ENCODE measurements at regions not wholly inside any gene's neighbourhood (a gene's known extent, or its start where the extent isn't known, plus 50 kb on each side); places are given as distances from the start of the nearest gene placed in this dataset.

DNA sequence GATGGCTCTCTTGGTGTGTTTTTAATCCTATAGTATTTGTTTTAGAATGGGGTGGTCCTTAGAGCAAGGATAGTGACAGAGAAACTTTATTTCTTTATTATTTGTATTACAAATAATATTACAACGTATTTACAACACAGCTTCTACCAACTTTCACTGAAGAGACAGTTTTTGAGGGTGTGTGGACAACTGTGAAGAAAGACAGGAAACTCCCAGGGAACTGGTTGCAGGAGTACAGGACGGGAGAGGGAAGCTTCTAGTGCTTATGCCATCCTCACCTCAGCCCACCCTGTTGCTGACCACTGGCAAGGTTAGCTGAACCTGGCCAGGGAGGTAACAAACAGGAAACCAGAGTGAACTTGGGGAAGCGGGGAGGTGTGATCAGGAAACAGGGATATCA, 251.7 kb downstream of the BCL11A start:
- POLR2A ChIA-PET = no interaction called here
- no peak overlapping the region for H2AFZ ChIP-seq (ENCODE audit: control insufficient read depth, low read depth, low read length)
- CTCF ChIA-PET = interaction anchor here (0.6 kb wide), 1 partner anchor 281 kb away, joined by 3 read pairs; no protein-coding TSS in a partner anchor
- H3K9me3 ChIP-seq (replicated peaks; ENCODE audit: control insufficient read depth, insufficient read depth, low read length) = no peaks in the 10 kb centered on the region; the same call in 2 of the 3 replicates
- H3K27ac ChIP-seq (ENCODE audit: control insufficient read depth, insufficient read depth) = no peak overlapping the region
- no peak overlapping the region for H3K4me2 ChIP-seq (ENCODE audit: control insufficient read depth, insufficient read depth)
- no peak for FAIRE-seq
- H3K27me3 ChIP-seq (replicated peaks in 1 of 2; ENCODE audit: control insufficient read depth in 2 of 2, insufficient read depth in 2 of 2, low read length in 1 of 2) = no peaks in the 10 kb centered on the region
- H4K20me1 ChIP-seq (ENCODE audit: control insufficient read depth, insufficient read depth) = no peaks in the 10 kb centered on the region
- RAD21 ChIA-PET (ENCODE audit: unreplicated experiment) = interaction anchor here (1.0 kb wide), 1 partner anchor 11 kb away, joined by 4 read pairs; no protein-coding TSS in a partner anchor
- 49% methylated on average over 3 of the region's 3 CpGs for WGBS (ENCODE audit: insufficient coverage, insufficient replicate concordance, low lambda C conversion rate, missing lambda C conversion rate)
- no peak for ATAC-seq
- H3K79me2 ChIP-seq (ENCODE audit: control insufficient read depth, insufficient read depth, low read length) = no peaks in the 10 kb centered on the region
- no TSS peak for BruUV-seq (replicated peaks)
- H3K9ac ChIP-seq (ENCODE audit: control insufficient read depth, insufficient read depth, low read length) = no peak overlapping the region
- no peak for DNase-seq (ENCODE audit: low read depth, low spot score)
- in situ Hi-C loops (cut with MboI) (no loop called here), intact Hi-C loops (cut with micrococcal nuclease; ENCODE audit: unreplicated experiment) (no loop called here)
- H3K36me3 ChIP-seq (ENCODE audit: control insufficient read depth in 2 of 2, insufficient read depth in 2 of 2, low read length in 1 of 2) = no peaks in the 10 kb centered on the region
- no peak overlapping the region for H3K4me3 ChIP-seq
- SMC1A ChIA-PET (ENCODE audit: uncharacterized antibody, unreplicated experiment) = interaction anchor here (0.7 to 1.1 kb wide), 2 partner anchors 56 to 213 kb away, joined by 3 read pairs; no protein-coding TSS in a partner anchor
- no peaks in the 10 kb centered on the region for H3K4me1 ChIP-seq (ENCODE audit: control insufficient read depth, insufficient read depth, low read length)
- TF ChIP-seq FOXM1 (IDR thresholded peaks at IDR 0.05; ENCODE audit: low read depth, low read length) = no peak
- no peak for TF ChIP-seq SKIL (IDR thresholded peaks at IDR 0.05; ENCODE audit: low read depth, poor library complexity, severe bottlenecking)
- no peak for TF ChIP-seq JUNB (IDR thresholded peaks at IDR 0.05)
- no peak for TF ChIP-seq ZBED1 (IDR thresholded peaks at IDR 0.05; ENCODE audit: borderline replicate concordance)
- TF ChIP-seq MYC (IDR thresholded peaks at IDR 0.05; ENCODE audit: insufficient read depth, insufficient read length, insufficient replicate concordance, low read length, severe bottlenecking) = no peak
- no peak for TF ChIP-seq MYB (IDR thresholded peaks at IDR 0.05; ENCODE audit: borderline replicate concordance, low read depth, low read length)
- TF ChIP-seq PAX8 (IDR thresholded peaks at IDR 0.05) = no peak
- TF ChIP-seq BCL3 (IDR thresholded peaks at IDR 0.05; ENCODE audit: borderline replicate concordance, insufficient read depth, low read depth, low read length, poor library complexity, severe bottlenecking) = no peak
- TF ChIP-seq ZBTB11 (CRISPR knock-in tag; IDR thresholded peaks at IDR 0.05) = no peak
- TF ChIP-seq CHD1 (IDR thresholded peaks at IDR 0.05; ENCODE audit: low read depth, low read length) = no peak
- TF ChIP-seq, protein P1, sequence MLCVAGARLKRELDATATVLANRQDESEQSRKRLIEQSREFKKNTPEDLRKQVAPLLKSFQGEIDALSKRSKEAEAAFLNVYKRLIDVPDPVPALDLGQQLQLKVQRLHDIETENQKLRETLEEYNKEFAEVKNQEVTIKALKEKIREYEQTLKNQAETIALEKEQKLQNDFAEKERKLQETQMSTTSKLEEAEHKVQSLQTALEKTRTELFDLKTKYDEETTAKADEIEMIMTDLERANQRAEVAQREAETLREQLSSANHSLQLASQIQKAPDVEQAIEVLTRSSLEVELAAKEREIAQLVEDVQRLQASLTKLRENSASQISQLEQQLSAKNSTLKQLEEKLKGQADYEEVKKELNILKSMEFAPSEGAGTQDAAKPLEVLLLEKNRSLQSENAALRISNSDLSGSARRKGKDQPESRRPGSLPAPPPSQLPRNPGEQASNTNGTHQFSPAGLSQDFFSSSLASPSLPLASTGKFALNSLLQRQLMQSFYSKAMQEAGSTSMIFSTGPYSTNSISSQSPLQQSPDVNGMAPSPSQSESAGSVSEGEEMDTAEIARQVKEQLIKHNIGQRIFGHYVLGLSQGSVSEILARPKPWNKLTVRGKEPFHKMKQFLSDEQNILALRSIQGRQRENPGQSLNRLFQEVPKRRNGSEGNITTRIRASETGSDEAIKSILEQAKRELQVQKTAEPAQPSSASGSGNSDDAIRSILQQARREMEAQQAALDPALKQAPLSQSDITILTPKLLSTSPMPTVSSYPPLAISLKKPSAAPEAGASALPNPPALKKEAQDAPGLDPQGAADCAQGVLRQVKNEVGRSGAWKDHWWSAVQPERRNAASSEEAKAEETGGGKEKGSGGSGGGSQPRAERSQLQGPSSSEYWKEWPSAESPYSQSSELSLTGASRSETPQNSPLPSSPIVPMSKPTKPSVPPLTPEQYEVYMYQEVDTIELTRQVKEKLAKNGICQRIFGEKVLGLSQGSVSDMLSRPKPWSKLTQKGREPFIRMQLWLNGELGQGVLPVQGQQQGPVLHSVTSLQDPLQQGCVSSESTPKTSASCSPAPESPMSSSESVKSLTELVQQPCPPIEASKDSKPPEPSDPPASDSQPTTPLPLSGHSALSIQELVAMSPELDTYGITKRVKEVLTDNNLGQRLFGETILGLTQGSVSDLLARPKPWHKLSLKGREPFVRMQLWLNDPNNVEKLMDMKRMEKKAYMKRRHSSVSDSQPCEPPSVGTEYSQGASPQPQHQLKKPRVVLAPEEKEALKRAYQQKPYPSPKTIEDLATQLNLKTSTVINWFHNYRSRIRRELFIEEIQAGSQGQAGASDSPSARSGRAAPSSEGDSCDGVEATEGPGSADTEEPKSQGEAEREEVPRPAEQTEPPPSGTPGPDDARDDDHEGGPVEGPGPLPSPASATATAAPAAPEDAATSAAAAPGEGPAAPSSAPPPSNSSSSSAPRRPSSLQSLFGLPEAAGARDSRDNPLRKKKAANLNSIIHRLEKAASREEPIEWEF (IDR thresholded peaks at IDR 0.05; ENCODE audit: insufficient replicate concordance, low read depth, low read length) = no peak

Data from GM12878 (cell line).